H9 (cell line): ENCODE measurements at regions not wholly inside any gene's neighbourhood (a gene's known extent, or its start where the extent isn't known, plus 50 kb on each side); places are given as distances from the start of the nearest gene placed in this dataset.

Source experiments
- DNase-seq: peaks from one replicate; pipeline ENCODE4 v3.0.0-alpha.2; 2017
- H2AFZ ChIP-seq: one replicate; pipeline ENCODE4 v1.6.1; 2013; ENCODE audit warnings: mild to moderate bottlenecking, low read length, control low read depth, moderate library complexity
- H2AK5ac ChIP-seq: 2 replicates; pipeline ENCODE4 v1.6.1; 2013; ENCODE audit warnings: low read length, control low read depth, mixed read lengths; ENCODE audit not compliant: insufficient read length
- H2BK120ac ChIP-seq: one replicate; pipeline ENCODE4 v1.6.1; 2013; ENCODE audit warnings: low read depth, mild to moderate bottlenecking, low read length, control low read depth, inconsistent platforms; ENCODE audit not compliant: poor library complexity, severe bottlenecking
- H2BK12ac ChIP-seq: 2 replicates; pipeline ENCODE4 v1.6.1; 2013; ENCODE audit warnings: low read length, control low read depth, mixed read lengths, low read depth; ENCODE audit not compliant: insufficient read length
- H2BK15ac ChIP-seq: 2 replicates; pipeline ENCODE4 v1.6.1; 2013; ENCODE audit warnings: low read depth, low read length, control low read depth
- H2BK20ac ChIP-seq: one replicate; pipeline ENCODE4 v1.6.1; 2013; ENCODE audit warnings: low read depth, mild to moderate bottlenecking, low read length, control low read depth, inconsistent platforms; ENCODE audit not compliant: poor library complexity, severe bottlenecking
- H2BK5ac ChIP-seq: 2 replicates; pipeline ENCODE4 v1.6.1; 2013; ENCODE audit warnings: low read length, control low read depth, mixed read lengths; ENCODE audit not compliant: insufficient read length
- H3K14ac ChIP-seq: 2 replicates; pipeline ENCODE4 v1.6.1; 2013; ENCODE audit warnings: low read length, control low read depth; ENCODE audit not compliant: insufficient read depth
- H3K18ac ChIP-seq: 2 replicates; pipeline ENCODE4 v1.6.1; 2013; ENCODE audit warnings: low read depth, mild to moderate bottlenecking, mixed read lengths, low read length, control low read depth; ENCODE audit not compliant: insufficient read length
- H3K23ac ChIP-seq: 2 replicates; pipeline ENCODE4 v1.6.1; 2013; ENCODE audit warnings: low read length, control low read depth, mixed read lengths, low read depth; ENCODE audit not compliant: insufficient read length
- H3K23me2 ChIP-seq: 2 replicates; pipeline ENCODE4 v1.6.1; 2013; ENCODE audit warnings: low read depth, mild to moderate bottlenecking, mixed read lengths, low read length, control low read depth; ENCODE audit not compliant: insufficient read length, poor library complexity, severe bottlenecking
- H3K27ac ChIP-seq: 2 replicates; pipeline ENCODE4 v1.5.1; 2013; ENCODE audit warnings: low read length, control low read depth, mixed read lengths, low read depth; ENCODE audit not compliant: insufficient read length
- H3K27me3 ChIP-seq: 2 replicates; pipeline ENCODE4 v1.6.1; 2013; ENCODE audit warnings: low read length, control low read depth, inconsistent platforms; ENCODE audit not compliant: insufficient read depth
- H3K4ac ChIP-seq: 2 replicates; pipeline ENCODE4 v1.6.1; 2013; ENCODE audit warnings: low read depth, mild to moderate bottlenecking, control low read depth, inconsistent platforms, low read length, moderate library complexity
- H3K4me1 ChIP-seq: 2 replicates; pipeline ENCODE4 v1.6.1; 2013; ENCODE audit warnings: low read length, control low read depth, inconsistent platforms; ENCODE audit not compliant: insufficient read depth
- H3K4me2 ChIP-seq: 2 replicates; pipeline ENCODE4 v1.6.1; 2013; ENCODE audit warnings: low read length, control low read depth, mixed read lengths; ENCODE audit not compliant: insufficient read length, insufficient read depth
- H3K56ac ChIP-seq: 2 replicates; pipeline ENCODE4 v1.6.1; 2013; ENCODE audit warnings: low read depth, mild to moderate bottlenecking, mixed read lengths, low read length, control low read depth; ENCODE audit not compliant: insufficient read length
- H3K79me1 ChIP-seq: 2 replicates; pipeline ENCODE4 v1.6.1; 2013; ENCODE audit warnings: low read depth, mild to moderate bottlenecking, moderate library complexity, low read length, control low read depth, inconsistent platforms; ENCODE audit not compliant: insufficient read depth, poor library complexity, severe bottlenecking
- H3K79me2 ChIP-seq: 2 replicates; pipeline ENCODE4 v1.6.1; 2013; ENCODE audit warnings: low read length, control low read depth, inconsistent platforms; ENCODE audit not compliant: insufficient read depth
- H3K9ac ChIP-seq: 2 replicates; pipeline ENCODE4 v1.6.1; 2013; ENCODE audit warnings: low read length, control low read depth, mixed read lengths; ENCODE audit not compliant: insufficient read length; ENCODE audit errors: extremely low read depth
- H3K9me3 ChIP-seq: one replicate; pipeline ENCODE4 v1.6.1; 2013; ENCODE audit warnings: low read depth, low read length, inconsistent platforms; ENCODE audit not compliant: control insufficient read depth
- H3T11ph ChIP-seq: one replicate; pipeline ENCODE4 v1.6.1; 2013; ENCODE audit warnings: mild to moderate bottlenecking, low read length, control low read depth, inconsistent platforms
- H4K20me1 ChIP-seq: one replicate; pipeline ENCODE4 v1.6.1; 2013; ENCODE audit not compliant: control insufficient read depth, insufficient read length, insufficient read depth
- H4K5ac ChIP-seq: 2 replicates; pipeline ENCODE4 v1.6.1; 2013; ENCODE audit warnings: low read depth, mild to moderate bottlenecking, mixed read lengths, low read length, control low read depth; ENCODE audit not compliant: insufficient read length
- H4K8ac ChIP-seq: replicated peaks from 2 replicates; pipeline ENCODE4 v1.6.1; 2013; ENCODE audit warnings: low read length, control low read depth, mixed read lengths, low read depth; ENCODE audit not compliant: insufficient read length
- H4K91ac ChIP-seq: 2 replicates; pipeline ENCODE4 v1.6.1; 2013; ENCODE audit warnings: low read depth, mild to moderate bottlenecking, moderate library complexity, mixed read lengths, low read length, control low read depth; ENCODE audit not compliant: insufficient read length
- H3K27ac Mint-ChIP-seq, 3 experiments: 2 replicates in 2 of 3; 3 replicates in 1 of 3; pipeline ENCODE4 v1.8.0; 2020 to 2021; ENCODE audit warnings: mixed read lengths in 3 of 3, mild to moderate bottlenecking in 1 of 3, moderate library complexity in 1 of 3
- H3K27me3 Mint-ChIP-seq: 2 replicates; pipeline ENCODE4 v1.8.0; 2021; ENCODE audit warnings: low read depth, mild to moderate bottlenecking, moderate library complexity, mixed read lengths
- H3K36me3 Mint-ChIP-seq, 3 experiments: 2 replicates in 2 of 3; 3 replicates in 1 of 3; pipeline ENCODE4 v1.8.0; 2020 to 2021; ENCODE audit warnings: low read depth in 3 of 3, mixed read lengths in 3 of 3; ENCODE audit not compliant: insufficient read depth in 1 of 3
- H3K4me1 Mint-ChIP-seq, 2 experiments: 2 replicates each; pipeline ENCODE4 v1.8.0; 2020; ENCODE audit warnings: mixed read lengths in 2 of 2
- H3K4me3 Mint-ChIP-seq, 2 experiments: 2 replicates in 1 of 2; 3 replicates in 1 of 2; pipeline ENCODE4 v1.8.0; 2020 to 2021; ENCODE audit warnings: mild to moderate bottlenecking in 2 of 2, mixed read lengths in 2 of 2, moderate library complexity in 1 of 2
- H3K9me3 Mint-ChIP-seq, 2 experiments: 2 replicates in 1 of 2; 3 replicates in 1 of 2; pipeline ENCODE4 v1.8.0; 2020; ENCODE audit warnings: mild to moderate bottlenecking in 2 of 2, mixed read lengths in 2 of 2, moderate library complexity in 1 of 2
- CTCF ChIP-seq: fragments of 200-600 bp; sonication (generic); conservative IDR thresholded peaks from 3 replicates; pipeline ENCODE4 v1.8.0; 2021; ENCODE audit warnings: antibody characterized with exemption, mild to moderate bottlenecking
- WGBS: extraction: QIAGEN DNeasy Blood & Tissue Kit; methylation state at CpG from one replicate; pipeline ENCODE4 v1.1.7; 2013; ENCODE audit warnings: missing lambda C conversion rate, low lambda C conversion rate, mixed read lengths; ENCODE audit not compliant: insufficient read length; ENCODE audit errors: extremely low coverage; 5-methylcytosine and 5-hydroxymethylcytosine counted together

- Histone ChIP-seq H2BK15ac (no peak overlapping the region), H2BK5ac (no peak overlapping the region), H3K79me2 (no peaks in the 10 kb centered on the region), H2BK12ac (no peak overlapping the region), H3K4ac (no peak overlapping the region), H4K91ac (no peak overlapping the region), H3K9ac (no peak overlapping the region), H2AK5ac (no peak overlapping the region), H4K20me1 (no peaks in the 10 kb centered on the region), H3K23ac (no peak overlapping the region), H3T11ph (no peak overlapping the region), H3K56ac (no peak overlapping the region), H3K4me1 (peaks cover 7% of the 10 kb centered on the region; the same call in 1 of the 2 replicates), H3K14ac (no peak overlapping the region), H3K27me3 (no peaks in the 10 kb centered on the region), H3K4me2 (no peak overlapping the region), H3K27ac (no peak overlapping the region), H4K8ac (no peak overlapping the region), H2BK20ac (no peak overlapping the region), H3K79me1 (no peaks in the 10 kb centered on the region), H2BK120ac (no peak overlapping the region), H4K5ac (no peak overlapping the region), H3K23me2 (no peaks in the 10 kb centered on the region), H3K9me3 (no peaks in the 10 kb centered on the region), H3K18ac (no peak overlapping the region), H2AFZ (no peak overlapping the region)
- Mint-ChIP-seq H3K4me3 (no peak overlapping the region), H3K4me1 (peaks cover 40 to 41% of the 10 kb centered on the region in 2 experiments), H3K27me3 (no peaks in the 10 kb centered on the region; the same call in 1 of the 2 replicates), H3K27ac (no peak overlapping the region; a peak in 1 of 7 replicates), H3K36me3 (no peaks in the 10 kb centered on the region), H3K9me3 (no peaks in the 10 kb centered on the region)
- no peak for TF ChIP-seq CTCF
- WGBS, result no CpG with 5 or more reads among the region's 7 CpGs
- no peak for DNase-seq
Measured at GRCh38 chr4:15148691-15149090, 146.4 kb downstream of the CPEB2 start.
